IMR-90 (cell line): ENCODE measurements at regions not wholly inside any gene's neighbourhood (a gene's known extent, or its start where the extent isn't known, plus 50 kb on each side); places are given as distances from the start of the nearest gene placed in this dataset.

Experiments
- ATAC-seq: fragments of 200-7000 bp; cut with Tn5 transposase; 2 replicates; pipeline ENCODE4 v1.9.1; 2020; ENCODE audit warnings: low read depth, mild to moderate bottlenecking, moderate library complexity
- BruUV-seq: library from RNA; stranded (reverse); fragments of 400-500 nt; replicated peaks from 2 replicates; lab custom pipeline; 2021; lab: Mats Ljungman, UMichigan
- CTCF ChIA-PET: fragments of 300-600 bp; formaldehyde crosslinking; extraction: SDS; loops from one replicate; lab custom pipeline; 2021; ENCODE audit warnings: antibody characterized with exemption; lab: Yijun Ruan, JAX
- POLR2A ChIA-PET: fragments of 300-600 bp; sonication (Branson Sonifier 250); formaldehyde crosslinking; loops from one replicate; lab custom pipeline; 2022; ENCODE audit warnings: antibody characterized with exemption; ENCODE audit not compliant: unreplicated experiment; lab: Charles Lee
- DNase-seq: peaks from one replicate; pipeline ENCODE4 v3.0.0; 2013
- H2AFZ ChIP-seq: replicated peaks from 2 replicates; pipeline ENCODE3; 2013; ENCODE audit warnings: low read length, mild to moderate bottlenecking; ENCODE audit not compliant: poor library complexity
- H2AK5ac ChIP-seq: 2 replicates; pipeline ENCODE4 v1.6.1; 2013; ENCODE audit warnings: low read depth, low read length, inconsistent platforms
- H2AK9ac ChIP-seq: replicated peaks from 2 replicates; pipeline ENCODE3; 2013; ENCODE audit warnings: mild to moderate bottlenecking, low read depth, low read length, moderate library complexity; ENCODE audit not compliant: poor library complexity
- H2BK120ac ChIP-seq: 2 replicates; pipeline ENCODE4 v1.6.1; 2013; ENCODE audit warnings: low read depth, low read length, inconsistent platforms
- H2BK15ac ChIP-seq: 3 replicates; pipeline ENCODE4 v1.6.1; 2013; ENCODE audit warnings: low read depth, low read length, inconsistent platforms
- H2BK20ac ChIP-seq: 2 replicates; pipeline ENCODE4 v1.6.1; 2013; ENCODE audit warnings: low read depth, mild to moderate bottlenecking, inconsistent platforms, low read length, moderate library complexity
- H2BK5ac ChIP-seq: 2 replicates; pipeline ENCODE4 v1.6.1; 2013; ENCODE audit warnings: mild to moderate bottlenecking, low read depth, low read length, inconsistent platforms; ENCODE audit not compliant: poor library complexity, severe bottlenecking
- H3K14ac ChIP-seq: replicated peaks from 2 replicates; pipeline ENCODE4 v1.6.1; 2013; ENCODE audit warnings: low read depth, low read length, inconsistent platforms
- H3K18ac ChIP-seq: 2 replicates; pipeline ENCODE4 v1.6.1; 2013; ENCODE audit warnings: low read depth, low read length, control low read depth
- H3K23ac ChIP-seq: 2 replicates; pipeline ENCODE4 v1.6.1; 2013; ENCODE audit warnings: low read depth, low read length, inconsistent platforms
- H3K27ac ChIP-seq: 2 replicates; pipeline ENCODE4 v1.5.1; 2013; ENCODE audit warnings: mild to moderate bottlenecking, control low read depth, low read length; ENCODE audit not compliant: insufficient read depth
- H3K27me3 ChIP-seq: 2 replicates; pipeline ENCODE4 v1.6.1; 2013; ENCODE audit warnings: low read length; ENCODE audit not compliant: control insufficient read depth, insufficient read depth
- H3K36me3 ChIP-seq: 2 replicates; pipeline ENCODE4 v1.6.1; 2013; ENCODE audit warnings: low read length, mixed read lengths; ENCODE audit not compliant: control insufficient read depth, insufficient read depth
- H3K4ac ChIP-seq: 2 replicates; pipeline ENCODE4 v1.6.1; 2013; ENCODE audit warnings: low read depth, low read length, inconsistent platforms
- H3K4me1 ChIP-seq: 2 replicates; pipeline ENCODE4 v1.6.1; 2013; ENCODE audit warnings: low read length, mixed read lengths; ENCODE audit not compliant: control insufficient read depth, insufficient read depth
- H3K4me2 ChIP-seq: 2 replicates; pipeline ENCODE4 v1.6.1; 2013; ENCODE audit warnings: low read depth, mild to moderate bottlenecking, control low read depth, low read length, moderate library complexity
- H3K4me3 ChIP-seq: 2 replicates; pipeline ENCODE4 v1.5.1; 2013; ENCODE audit warnings: low read depth, mild to moderate bottlenecking, control low read depth, low read length, moderate library complexity; ENCODE audit not compliant: insufficient read depth
- H3K56ac ChIP-seq: 2 replicates; pipeline ENCODE4 v1.6.1; 2013; ENCODE audit warnings: low read length, inconsistent platforms; ENCODE audit not compliant: insufficient read depth; ENCODE audit errors: extremely low read depth
- H3K79me1 ChIP-seq, 2 experiments: 2 replicates each; pipeline ENCODE4 v1.6.1; 2013; ENCODE audit warnings: low read length in 2 of 2, inconsistent platforms in 1 of 2, low read depth in 1 of 2
- H3K9ac ChIP-seq: 2 replicates; pipeline ENCODE4 v1.6.1; 2013; ENCODE audit warnings: low read depth, low read length, control low read depth
- H3K9me1 ChIP-seq: 2 replicates; pipeline ENCODE4 v1.6.1; 2013; ENCODE audit warnings: low read length, inconsistent platforms; ENCODE audit not compliant: insufficient read depth
- H3K9me3 ChIP-seq: 2 replicates; pipeline ENCODE4 v1.6.1; 2013; ENCODE audit warnings: low read length; ENCODE audit not compliant: control insufficient read depth, insufficient read depth
- H4K20me1 ChIP-seq: 2 replicates; pipeline ENCODE4 v1.6.1; 2013; ENCODE audit warnings: low read length, inconsistent platforms; ENCODE audit not compliant: insufficient read depth
- H4K5ac ChIP-seq: 2 replicates; pipeline ENCODE4 v1.6.1; 2013; ENCODE audit warnings: mild to moderate bottlenecking, low read depth, low read length, control low read depth
- H4K8ac ChIP-seq, 2 experiments: 2 replicates each; pipeline ENCODE4 v1.6.1; 2013; ENCODE audit warnings: low read depth in 2 of 2, low read length in 2 of 2, control low read depth in 1 of 2, inconsistent platforms in 1 of 2
- H4K91ac ChIP-seq: 2 replicates; pipeline ENCODE4 v1.6.1; 2013; ENCODE audit warnings: low read depth, low read length, inconsistent platforms; ENCODE audit not compliant: insufficient read depth
- CEBPB ChIP-seq: IDR thresholded peaks from 2 replicates; pipeline ENCODE4 v1.6.1; 2012; ENCODE audit warnings: low read depth, low read length, improper control_type of control experiment
- CTCF ChIP-seq: conservative IDR thresholded peaks from 2 replicates; pipeline ENCODE4 v1.5.1; 2012; ENCODE audit warnings: mild to moderate bottlenecking, low read depth, low read length, improper control_type of control experiment
- FOS ChIP-seq: fragments of 150-350 bp; IDR thresholded peaks from 2 replicates; pipeline ENCODE4 v1.6.1; 2016; ENCODE audit warnings: low read depth, low read length
- MAFK ChIP-seq: IDR thresholded peaks from 2 replicates; pipeline ENCODE4 v1.6.1; 2012; ENCODE audit warnings: low read depth, low read length, improper control_type of control experiment
- MAZ ChIP-seq: IDR thresholded peaks from 2 replicates; pipeline ENCODE4 v1.6.1; 2012; ENCODE audit warnings: low read depth, mild to moderate bottlenecking, low read length, improper control_type of control experiment, moderate library complexity, borderline replicate concordance
- NFE2L2 ChIP-seq: fragments of 150-350 bp; IDR thresholded peaks from 2 replicates; pipeline ENCODE4 v1.6.1; 2016; ENCODE audit warnings: low read depth, mild to moderate bottlenecking, low read length
- POLR2A ChIP-seq: IDR thresholded peaks from 2 replicates; pipeline ENCODE4 v1.6.1; 2012; ENCODE audit warnings: mild to moderate bottlenecking, low read depth, low read length
- RAD21 ChIP-seq: IDR thresholded peaks from 2 replicates; pipeline ENCODE4 v1.6.1; 2012; ENCODE audit warnings: low read length, improper control_type of control experiment
- RCOR1 ChIP-seq: IDR thresholded peaks from 2 replicates; pipeline ENCODE4 v1.6.1; 2012; ENCODE audit warnings: mild to moderate bottlenecking, low read length, improper control_type of control experiment; ENCODE audit not compliant: insufficient replicate concordance
- RFX5 ChIP-seq: IDR thresholded peaks from 2 replicates; pipeline ENCODE4 v1.8.0; 2012; ENCODE audit warnings: low read depth, mild to moderate bottlenecking, low read length, moderate library complexity
- SMC3 ChIP-seq: fragments of 150-350 bp; IDR thresholded peaks from 2 replicates; pipeline ENCODE4 v1.6.1; 2016; ENCODE audit warnings: low read depth, mild to moderate bottlenecking, antibody characterized with exemption, low read length, moderate library complexity
- dilution Hi-C: fragments of 300-500 bp; cut with HindIII; formaldehyde crosslinking; loops from one replicate; pipeline ENCODE4 v1.14.3; 2018; ENCODE audit warnings: low sequenced_read_pairs; ENCODE audit not compliant: unreplicated experiment
- in situ Hi-C: fragments of 300-500 bp; cut with MboI; formaldehyde crosslinking; loops from 3 replicates; pipeline ENCODE4 v1.14.3; 2019; ENCODE audit warnings: low sequenced_read_pairs, inconsistent platforms, mixed read lengths
- intact Hi-C: fragments of 100-400 bp; cut with micrococcal nuclease; formaldehyde crosslinking; loops from 2 replicates; pipeline ENCODE4 v1.10.0; 2022
- TF ChIP-seq, protein P1 (sequence below): fragments of 150-350 bp; IDR thresholded peaks from 2 replicates; pipeline ENCODE4 v1.6.1; 2017; ENCODE audit warnings: mild to moderate bottlenecking, antibody characterized with exemption, low read length, low read depth

DNA sequence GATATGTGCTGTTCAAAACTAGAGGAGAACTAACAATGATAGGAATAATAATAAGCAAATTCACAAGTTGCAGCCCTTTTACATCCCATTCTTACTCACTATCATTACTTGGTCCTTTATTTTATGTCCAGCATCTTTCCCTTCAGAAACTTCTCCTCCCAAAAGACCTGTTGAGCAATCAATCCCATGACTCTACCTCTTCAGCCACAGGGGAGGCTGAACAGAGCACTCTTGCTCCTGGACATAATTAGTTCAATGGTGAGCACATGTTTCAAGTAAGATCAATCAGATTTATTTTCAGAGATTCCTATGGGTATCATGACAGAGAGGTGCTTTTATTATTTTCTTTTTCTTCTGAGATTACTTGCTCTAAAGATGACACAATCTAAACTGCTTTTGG is 260.0 kb downstream of the COG6 start:
- no peaks in the 10 kb centered on the region for H3K36me3 ChIP-seq
- H2BK15ac ChIP-seq, result no peak overlapping the region
- H3K4ac ChIP-seq, result no peak overlapping the region
- ATAC-seq (no peak), DNase-seq (no peak)
- no peak overlapping the region for H3K18ac ChIP-seq
- no peak overlapping the region for H2BK5ac ChIP-seq
- no peaks in the 10 kb centered on the region for H3K9me1 ChIP-seq
- H3K4me1 ChIP-seq, result no peaks in the 10 kb centered on the region
- no peak overlapping the region for H4K5ac ChIP-seq
- no peaks in the 10 kb centered on the region for H4K20me1 ChIP-seq
- H4K8ac ChIP-seq, result no peak overlapping the region
- H4K91ac ChIP-seq, result no peak overlapping the region
- H3K27ac ChIP-seq, result no peak overlapping the region
- no peak overlapping the region for H2AFZ ChIP-seq
- H2AK5ac ChIP-seq, result no peak overlapping the region
- H3K4me3 ChIP-seq, result no peak overlapping the region
- H3K4me2 ChIP-seq, result no peak overlapping the region
- BruUV-seq, result no TSS peak
- no peak overlapping the region for H3K56ac ChIP-seq
- H3K23ac ChIP-seq, result no peak overlapping the region
- no peak overlapping the region for H3K9ac ChIP-seq
- no peaks in the 10 kb centered on the region for H3K79me1 ChIP-seq
- H2BK20ac ChIP-seq, result no peak overlapping the region
- in situ Hi-C loops, result no loop called here
- ChIA-PET CTCF (no interaction called here), POLR2A (no interaction called here)
- TF ChIP-seq FOS (no peak), SMC3 (no peak), MAZ (no peak), POLR2A (no peak), RCOR1 (no peak), MAFK (no peak), CEBPB (no peak), CTCF (no peak), NFE2L2 (no peak), RAD21 (no peak), RFX5 (no peak)
- TF ChIP-seq, protein P1, sequence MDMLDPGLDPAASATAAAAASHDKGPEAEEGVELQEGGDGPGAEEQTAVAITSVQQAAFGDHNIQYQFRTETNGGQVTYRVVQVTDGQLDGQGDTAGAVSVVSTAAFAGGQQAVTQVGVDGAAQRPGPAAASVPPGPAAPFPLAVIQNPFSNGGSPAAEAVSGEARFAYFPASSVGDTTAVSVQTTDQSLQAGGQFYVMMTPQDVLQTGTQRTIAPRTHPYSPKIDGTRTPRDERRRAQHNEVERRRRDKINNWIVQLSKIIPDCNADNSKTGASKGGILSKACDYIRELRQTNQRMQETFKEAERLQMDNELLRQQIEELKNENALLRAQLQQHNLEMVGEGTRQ, result no peak
- H3K9me3 ChIP-seq, result no peaks in the 10 kb centered on the region
- no peak overlapping the region for H2BK120ac ChIP-seq
- intact Hi-C loops, result no loop called here
- peaks cover 1% of the 10 kb centered on the region; the same call in 1 of the 2 replicates for H3K27me3 ChIP-seq
- H3K14ac ChIP-seq, result no peak overlapping the region
- H2AK9ac ChIP-seq, result no peak overlapping the region
- dilution Hi-C loops, result no loop called here
